ENCODE measurements at regions not wholly inside any gene's neighbourhood (a gene's known extent, or its start where the extent isn't known, plus 50 kb on each side); places are given as distances from the start of the nearest gene placed in this dataset.

GRCh38 chr21:20024741-20025140, 973.5 kb upstream of the NCAM2 start:
- Histone ChIP-seq H3K27ac (ENCODE audit: low read depth, low read length) (no peak overlapping the region), H3K9ac (ENCODE audit: low read length) (no peak overlapping the region), H3K36me3 (ENCODE audit: control insufficient read depth in 1 of 2, insufficient read depth in 2 of 2, low read length in 2 of 2) (no peaks in the 10 kb centered on the region), H4K20me1 (ENCODE audit: insufficient read depth) (no peaks in the 10 kb centered on the region), H3K4me1 (ENCODE audit: control insufficient read depth in 1 of 2, insufficient read depth in 2 of 2, low read length in 2 of 2) (no peaks in the 10 kb centered on the region), H3K9me3 (ENCODE audit: control insufficient read depth in 1 of 2, insufficient read depth in 1 of 2, low read depth in 1 of 2, low read length in 2 of 2) (peaks cover 24 to 30% of the 10 kb centered on the region in 2 experiments), H3K4me2 (ENCODE audit: low read length) (no peak overlapping the region), H3K4me3 (replicated peaks in 1 of 2; ENCODE audit: low read depth in 1 of 2, low read length in 2 of 2) (no peak overlapping the region), H2AFZ (ENCODE audit: low read depth, low read length, poor library complexity, severe bottlenecking) (no peak overlapping the region), H3K9me2 (ENCODE audit: insufficient read depth) (no peaks in the 10 kb centered on the region), H3K79me2 (ENCODE audit: insufficient read depth, low read length) (no peaks in the 10 kb centered on the region), H3K27me3 (ENCODE audit: insufficient read depth, low read length) (no peaks in the 10 kb centered on the region)
- ATAC-seq (no peak), DNase-seq (ENCODE audit: low read depth, low spot score) (no peak)
- no TSS peak for BruUV-seq (replicated peaks)
- TF ChIP-seq MAX (IDR thresholded peaks at IDR 0.05) (no peak), ELF1 (IDR thresholded peaks at IDR 0.05; ENCODE audit: borderline replicate concordance, low read depth) (no peak), ZBTB33 (IDR thresholded peaks at IDR 0.05; ENCODE audit: extremely low read depth, insufficient replicate concordance, low read length) (no peak), JUND (IDR thresholded peaks at IDR 0.05) (no peak), SIN3A (IDR thresholded peaks at IDR 0.05; ENCODE audit: low read depth) (no peak), REST (IDR thresholded peaks at IDR 0.05; ENCODE audit: low read depth) (no peak), EZH2 (IDR thresholded peaks at IDR 0.05) (no peak), POLR2AphosphoS5 (IDR thresholded peaks at IDR 0.05; ENCODE audit: low read depth, low read length) (no peak)
- POLR2A ChIA-PET, result no interaction called here
- CTCF ChIA-PET, result no interaction called here
- intact Hi-C loops (cut with micrococcal nuclease), result no loop called here
- RAD21 ChIA-PET (ENCODE audit: low non-redundant PET in 1 of 2, low total read pairs in 2 of 2, uncharacterized antibody in 2 of 2, unreplicated experiment in 2 of 2), result no interaction called here

Data from HCT116 (cell line).